ENCODE measurements at regions not wholly inside any gene's neighbourhood (a gene's known extent, or its start where the extent isn't known, plus 50 kb on each side); places are given as distances from the start of the nearest gene placed in this dataset.

DNA sequence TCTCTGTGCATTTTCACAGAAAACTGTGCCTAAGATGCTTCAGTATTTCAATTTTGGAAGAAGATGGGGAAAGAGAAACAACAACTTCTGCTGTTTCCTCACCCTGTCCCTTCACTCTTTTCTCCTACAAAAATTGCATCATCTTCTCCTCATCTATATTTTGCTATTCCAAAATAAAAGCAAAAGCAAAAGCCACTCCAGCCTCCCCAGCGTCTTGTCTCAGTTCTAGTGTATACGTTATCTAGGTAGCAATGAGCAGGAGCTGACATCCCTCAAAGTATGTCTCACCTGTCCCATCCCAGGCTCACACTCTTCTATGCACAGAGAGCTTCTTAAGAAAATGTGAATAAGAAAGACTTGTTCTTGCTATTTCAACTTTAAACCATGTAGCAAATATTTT lies 163.8 kb upstream of the TAB2 start:
- TF ChIP-seq, protein P1, sequence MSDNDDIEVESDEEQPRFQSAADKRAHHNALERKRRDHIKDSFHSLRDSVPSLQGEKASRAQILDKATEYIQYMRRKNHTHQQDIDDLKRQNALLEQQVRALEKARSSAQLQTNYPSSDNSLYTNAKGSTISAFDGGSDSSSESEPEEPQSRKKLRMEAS (IDR thresholded peaks at IDR 0.05): no peak
- TF ChIP-seq FOXM1 (IDR thresholded peaks at IDR 0.05; ENCODE audit: borderline replicate concordance, low read depth) (no peak), TCF12 (IDR thresholded peaks at IDR 0.05; ENCODE audit: low read depth) (no peak), TEAD4 (IDR thresholded peaks at IDR 0.05) (no peak), NFIC (IDR thresholded peaks at IDR 0.05) (no peak), EGR1 (IDR thresholded peaks at IDR 0.05) (no peak), YY1 (IDR thresholded peaks at IDR 0.05; ENCODE audit: low read depth) (no peak), TAF1 (IDR thresholded peaks at IDR 0.05; ENCODE audit: low read depth) (no peak), ZBTB7A (IDR thresholded peaks at IDR 0.05; ENCODE audit: low read depth) (no peak), USF1 (IDR thresholded peaks at IDR 0.05) (no peak), CEBPB (IDR thresholded peaks at IDR 0.05) (no peak), CREB1 (IDR thresholded peaks at IDR 0.05; ENCODE audit: low read depth) (no peak), EP300 (IDR thresholded peaks at IDR 0.05; ENCODE audit: borderline replicate concordance) (no peak), RAD21 (IDR thresholded peaks at IDR 0.05; ENCODE audit: low read depth) (no peak)
- TF ChIP-seq, protein P2, sequence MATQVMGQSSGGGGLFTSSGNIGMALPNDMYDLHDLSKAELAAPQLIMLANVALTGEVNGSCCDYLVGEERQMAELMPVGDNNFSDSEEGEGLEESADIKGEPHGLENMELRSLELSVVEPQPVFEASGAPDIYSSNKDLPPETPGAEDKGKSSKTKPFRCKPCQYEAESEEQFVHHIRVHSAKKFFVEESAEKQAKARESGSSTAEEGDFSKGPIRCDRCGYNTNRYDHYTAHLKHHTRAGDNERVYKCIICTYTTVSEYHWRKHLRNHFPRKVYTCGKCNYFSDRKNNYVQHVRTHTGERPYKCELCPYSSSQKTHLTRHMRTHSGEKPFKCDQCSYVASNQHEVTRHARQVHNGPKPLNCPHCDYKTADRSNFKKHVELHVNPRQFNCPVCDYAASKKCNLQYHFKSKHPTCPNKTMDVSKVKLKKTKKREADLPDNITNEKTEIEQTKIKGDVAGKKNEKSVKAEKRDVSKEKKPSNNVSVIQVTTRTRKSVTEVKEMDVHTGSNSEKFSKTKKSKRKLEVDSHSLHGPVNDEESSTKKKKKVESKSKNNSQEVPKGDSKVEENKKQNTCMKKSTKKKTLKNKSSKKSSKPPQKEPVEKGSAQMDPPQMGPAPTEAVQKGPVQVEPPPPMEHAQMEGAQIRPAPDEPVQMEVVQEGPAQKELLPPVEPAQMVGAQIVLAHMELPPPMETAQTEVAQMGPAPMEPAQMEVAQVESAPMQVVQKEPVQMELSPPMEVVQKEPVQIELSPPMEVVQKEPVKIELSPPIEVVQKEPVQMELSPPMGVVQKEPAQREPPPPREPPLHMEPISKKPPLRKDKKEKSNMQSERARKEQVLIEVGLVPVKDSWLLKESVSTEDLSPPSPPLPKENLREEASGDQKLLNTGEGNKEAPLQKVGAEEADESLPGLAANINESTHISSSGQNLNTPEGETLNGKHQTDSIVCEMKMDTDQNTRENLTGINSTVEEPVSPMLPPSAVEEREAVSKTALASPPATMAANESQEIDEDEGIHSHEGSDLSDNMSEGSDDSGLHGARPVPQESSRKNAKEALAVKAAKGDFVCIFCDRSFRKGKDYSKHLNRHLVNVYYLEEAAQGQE (IDR thresholded peaks at IDR 0.05; ENCODE audit: low read depth): no peak

DNA sequence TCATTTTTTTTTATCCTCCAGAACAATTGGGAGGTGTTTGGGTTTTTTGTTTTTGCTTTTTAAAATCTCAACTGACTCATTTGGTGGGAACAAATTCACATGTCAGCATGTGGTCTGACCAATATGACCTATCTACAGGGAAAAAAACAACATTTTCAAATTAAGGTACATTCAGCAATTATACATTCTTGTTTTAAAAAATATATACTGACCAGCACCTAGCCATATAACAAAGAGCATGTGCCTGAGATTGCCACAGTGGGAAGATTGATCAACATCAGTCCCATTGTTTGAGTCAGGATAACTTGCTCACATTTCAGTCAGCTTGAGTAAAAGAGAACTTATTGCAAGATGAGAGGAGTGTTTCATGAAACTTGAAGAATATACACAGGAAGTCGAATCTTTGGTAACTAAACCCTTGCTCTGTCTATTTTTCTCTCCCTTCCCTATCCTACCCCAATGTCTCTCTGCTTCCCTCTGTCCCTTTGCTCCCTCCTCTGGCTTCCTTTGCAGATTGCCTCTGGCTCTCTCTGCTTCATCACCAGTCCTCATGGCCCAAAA lies 163.2 kb upstream of the TAB2 start:
- TF ChIP-seq CREB1 (IDR thresholded peaks at IDR 0.05; ENCODE audit: low read depth) (no peak), USF1 (IDR thresholded peaks at IDR 0.05) (no peak), CEBPB (IDR thresholded peaks at IDR 0.05) (no peak), TCF12 (IDR thresholded peaks at IDR 0.05; ENCODE audit: low read depth) (no peak), TEAD4 (IDR thresholded peaks at IDR 0.05) (no peak), FOXM1 (IDR thresholded peaks at IDR 0.05; ENCODE audit: borderline replicate concordance, low read depth) (no peak), TAF1 (IDR thresholded peaks at IDR 0.05; ENCODE audit: low read depth) (no peak), NFIC (IDR thresholded peaks at IDR 0.05) (no peak)
- TF ChIP-seq, protein P2 (IDR thresholded peaks at IDR 0.05; ENCODE audit: low read depth): no peak
- TF ChIP-seq, protein P1 (IDR thresholded peaks at IDR 0.05): no peak

DNA sequence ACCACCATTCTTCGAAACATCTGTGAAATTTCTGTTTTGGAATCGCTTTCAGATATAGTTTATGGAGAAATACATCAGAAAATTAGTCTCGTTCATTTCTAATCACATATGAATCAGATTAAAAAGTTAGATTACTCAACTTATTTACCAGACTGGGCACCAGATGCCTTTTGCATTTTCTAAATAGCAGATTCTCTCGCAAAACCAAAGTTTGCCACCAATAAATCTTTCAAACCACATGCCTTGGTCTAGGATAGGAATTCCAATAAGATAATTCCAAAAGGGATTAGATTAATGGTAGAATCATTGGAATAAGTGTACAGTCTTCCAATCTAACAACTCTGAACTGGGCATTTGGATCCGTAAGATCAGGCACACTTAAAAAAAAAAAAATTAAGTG lies 160.4 kb upstream of the TAB2 start:
- TF ChIP-seq NFIC (IDR thresholded peaks at IDR 0.05) (no peak), CREB1 (IDR thresholded peaks at IDR 0.05; ENCODE audit: low read depth) (no peak), TAF1 (IDR thresholded peaks at IDR 0.05; ENCODE audit: low read depth) (no peak), YY1 (IDR thresholded peaks at IDR 0.05; ENCODE audit: low read depth) (no peak), TCF12 (IDR thresholded peaks at IDR 0.05; ENCODE audit: low read depth) (no peak), CEBPB (IDR thresholded peaks at IDR 0.05) (no peak), EGR1 (IDR thresholded peaks at IDR 0.05) (no peak), FOXM1 (IDR thresholded peaks at IDR 0.05; ENCODE audit: borderline replicate concordance, low read depth) (no peak), TEAD4 (IDR thresholded peaks at IDR 0.05) (no peak), RAD21 (IDR thresholded peaks at IDR 0.05; ENCODE audit: low read depth) (no peak), USF1 (IDR thresholded peaks at IDR 0.05) (no peak), ZBTB7A (IDR thresholded peaks at IDR 0.05; ENCODE audit: low read depth) (no peak), EP300 (IDR thresholded peaks at IDR 0.05; ENCODE audit: borderline replicate concordance) (no peak)
- TF ChIP-seq, protein P1 (IDR thresholded peaks at IDR 0.05): no peak
- TF ChIP-seq, protein P2 (IDR thresholded peaks at IDR 0.05; ENCODE audit: low read depth): no peak
